KBM-7 (cell line): ENCODE measurements at regions not wholly inside any gene's neighbourhood (a gene's known extent, or its start where the extent isn't known, plus 50 kb on each side); places are given as distances from the start of the nearest gene placed in this dataset.

Experiments used
- DNase-seq: peaks from one replicate; pipeline ENCODE4 v3.0.0-alpha.2; 2015
- in situ Hi-C: fragments of 300-500 bp; cut with MboI; formaldehyde crosslinking; loops from 2 replicates; pipeline ENCODE4 v1.14.3; 2020; ENCODE audit warnings: low sequenced_read_pairs, low pct_unique_long_range_greater_than_20kb, mixed read lengths

DNA sequence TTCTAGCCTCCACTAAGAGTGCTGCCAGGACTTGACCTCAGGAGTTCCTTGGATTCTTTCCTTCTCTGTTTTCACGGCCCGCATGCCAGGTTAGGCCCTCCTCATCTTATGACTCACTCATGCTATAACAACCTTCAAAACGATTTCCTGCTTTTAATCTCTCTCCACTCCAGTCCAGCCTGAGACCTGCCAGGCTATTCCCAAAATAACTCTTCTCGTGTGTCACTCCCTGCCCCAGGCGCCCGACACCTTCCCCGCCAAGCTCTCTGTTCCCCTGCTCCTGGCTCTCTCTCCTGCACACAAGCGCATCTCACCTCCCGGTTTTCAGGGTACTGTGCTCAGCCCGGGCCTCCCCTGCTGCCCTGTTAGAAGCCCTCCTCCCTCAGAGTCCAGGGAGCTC is 64.1 kb upstream of the RPS6KA2 start:
- in situ Hi-C loops: no loop called here
- no peak for DNase-seq

DNA sequence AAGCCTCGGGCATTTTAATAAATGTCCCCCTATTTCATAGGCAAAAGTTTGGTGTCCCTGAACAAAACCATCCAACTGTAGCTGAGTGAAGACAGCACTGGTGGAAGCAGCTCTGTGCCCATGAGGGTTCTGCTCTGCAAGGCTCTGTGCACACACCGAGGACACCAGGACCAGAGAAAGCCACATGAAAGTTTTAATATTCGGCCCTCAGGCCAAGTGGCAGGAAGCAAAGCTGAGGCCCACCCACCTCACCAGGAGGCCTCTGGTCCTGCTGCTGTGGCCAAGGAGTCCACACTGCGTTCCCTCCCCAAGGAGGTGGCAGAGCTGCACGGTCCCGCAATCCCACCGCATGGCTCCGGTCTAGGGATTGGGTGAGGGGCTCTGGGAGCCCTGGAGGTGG is 62.6 kb upstream of the RPS6KA2 start:
- no peak for DNase-seq
- in situ Hi-C loops: no loop called here

DNA sequence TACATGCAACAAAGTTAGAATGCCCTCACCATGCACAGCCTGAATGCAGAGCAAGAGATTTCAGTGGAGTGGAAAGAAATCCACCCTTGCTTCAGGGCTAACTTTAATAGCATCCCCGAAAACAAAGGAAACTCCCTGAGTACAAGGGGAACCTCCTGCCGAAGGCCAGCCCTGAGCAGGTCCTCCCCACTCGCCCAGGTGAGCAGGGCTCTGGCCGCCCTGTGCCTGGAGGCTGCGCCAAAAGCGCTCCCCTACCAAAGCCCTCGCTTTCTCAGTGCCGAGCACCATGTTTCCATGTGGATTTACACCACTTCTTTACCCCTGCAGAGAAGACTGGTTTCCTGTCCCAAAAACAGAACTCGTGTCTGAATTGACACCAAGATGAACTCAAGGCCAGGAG is 61.9 kb upstream of the RPS6KA2 start:
- in situ Hi-C loops: no loop called here
- no peak for DNase-seq

DNA sequence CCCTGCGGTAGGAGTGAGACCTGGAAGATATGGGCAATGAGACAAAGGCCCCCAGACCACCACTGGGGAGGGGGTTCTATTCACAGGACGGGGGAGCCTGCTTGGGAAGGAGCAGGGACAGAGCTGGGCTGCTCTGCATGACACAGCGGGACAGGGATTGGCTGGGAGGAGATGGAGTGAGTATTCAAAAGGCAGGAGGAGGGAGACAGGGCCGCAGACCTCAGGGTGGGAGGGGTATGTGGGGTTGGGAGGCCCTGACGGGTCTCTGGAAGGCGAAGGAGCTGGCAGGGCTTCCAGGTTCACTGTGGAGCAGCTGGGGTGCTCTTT is 60.8 kb upstream of the RPS6KA2 start:
- DNase-seq: no peak
- in situ Hi-C loops: no loop called here

DNA sequence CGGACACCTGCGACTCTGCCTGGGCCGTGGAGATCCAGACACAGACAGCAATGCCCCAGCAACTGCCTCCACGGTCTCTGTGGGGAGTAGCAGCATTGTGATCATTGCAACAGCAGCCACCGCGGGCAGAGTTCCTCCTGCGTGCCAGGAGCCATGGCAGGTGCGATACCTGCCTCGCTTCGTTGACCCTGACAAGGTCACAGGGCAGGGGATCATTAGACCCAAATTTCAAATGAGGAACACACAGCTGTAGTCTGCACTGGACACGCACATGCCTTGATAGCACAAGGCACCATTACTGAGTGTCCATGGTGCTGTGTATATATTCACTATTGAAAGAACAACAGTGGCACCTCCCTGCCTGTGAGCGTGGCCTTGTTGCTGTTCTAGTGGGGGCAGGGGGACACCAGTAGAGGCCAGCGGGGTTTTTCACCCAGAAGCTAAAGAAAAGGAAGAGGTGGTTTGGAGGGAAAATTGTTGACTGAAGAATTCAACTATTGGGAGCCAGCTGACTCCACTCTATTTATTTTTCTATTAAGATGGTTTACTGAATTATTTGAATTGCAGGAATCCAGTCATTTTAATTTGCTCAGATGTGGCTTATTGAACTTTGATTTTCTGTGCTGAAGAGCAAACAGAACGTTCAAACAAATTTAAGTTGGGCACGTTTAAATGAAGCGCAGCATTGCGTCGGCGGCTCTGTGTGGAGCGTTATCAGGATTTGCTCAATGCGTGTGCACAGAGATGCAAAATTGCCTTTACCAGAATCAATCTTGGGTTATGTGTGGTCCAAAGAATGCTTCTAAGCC is 60.2 kb upstream of the RPS6KA2 start:
- in situ Hi-C loops: no loop called here
- DNase-seq: no peak

DNA sequence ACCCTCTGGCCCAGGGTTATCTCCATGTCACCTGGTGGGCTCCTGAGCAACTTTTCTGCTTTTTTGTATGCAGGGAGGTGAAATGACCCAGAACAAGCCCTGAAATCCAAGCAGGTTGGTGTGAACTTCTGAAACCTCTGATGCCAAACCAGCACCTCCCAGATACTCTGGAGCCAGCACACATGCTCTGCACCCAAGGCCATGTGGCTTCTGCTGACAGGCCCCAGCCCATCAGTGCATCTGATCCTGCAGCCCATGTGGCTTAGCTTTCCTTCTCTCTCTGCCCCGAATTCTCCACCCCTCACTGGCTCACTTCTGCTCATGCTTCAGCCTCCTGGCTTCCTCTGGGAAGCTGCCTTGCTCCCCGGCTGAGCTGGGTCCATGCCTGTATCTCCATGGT is 59.3 kb upstream of the RPS6KA2 start:
- no peak for DNase-seq
- in situ Hi-C loops: no loop called here

DNA sequence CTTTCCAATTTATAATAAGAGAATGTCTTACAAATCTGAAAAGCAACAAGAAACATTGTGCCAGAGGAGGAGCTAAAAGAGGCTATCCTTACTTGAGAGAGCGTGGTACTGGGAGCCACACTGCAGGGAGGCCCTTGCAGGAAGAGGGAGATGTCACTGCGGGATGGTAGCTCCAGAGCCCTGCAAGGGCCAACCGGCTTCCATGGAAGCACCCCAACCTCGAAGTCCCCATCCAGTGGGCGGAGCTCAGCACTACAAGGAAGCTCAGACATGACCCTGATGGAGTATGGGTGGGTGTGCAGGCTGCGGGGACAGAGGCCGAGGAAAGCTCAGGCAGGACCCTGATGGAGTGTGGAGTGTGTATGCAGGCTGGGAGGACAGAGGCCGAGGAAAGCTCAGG is 57.8 kb upstream of the RPS6KA2 start:
- in situ Hi-C loops: no loop called here

DNA sequence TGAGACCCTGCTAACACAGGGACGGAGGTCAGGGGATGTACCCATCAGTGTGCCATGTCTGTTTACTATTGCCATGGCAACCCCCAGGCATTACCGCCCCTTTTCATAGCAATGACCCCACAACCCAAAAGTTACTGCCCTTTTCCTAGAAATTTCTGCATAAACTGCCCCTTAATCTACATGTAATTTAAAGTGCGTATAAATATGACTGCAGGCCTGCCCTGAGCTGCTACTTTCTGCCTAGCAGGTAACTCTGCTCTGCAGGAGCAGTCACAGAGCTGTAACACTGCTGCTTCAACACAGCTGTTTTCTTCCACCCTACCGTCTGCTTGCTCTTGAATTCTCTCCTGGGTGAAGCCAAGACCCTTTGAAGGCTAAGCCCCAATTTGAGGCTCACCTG is 57.1 kb upstream of the RPS6KA2 start:
- in situ Hi-C loops: no loop called here
- no peak for DNase-seq

More for the DNA sequence above, 57.8 kb upstream of the RPS6KA2 start:
- no peak for DNase-seq

DNA sequence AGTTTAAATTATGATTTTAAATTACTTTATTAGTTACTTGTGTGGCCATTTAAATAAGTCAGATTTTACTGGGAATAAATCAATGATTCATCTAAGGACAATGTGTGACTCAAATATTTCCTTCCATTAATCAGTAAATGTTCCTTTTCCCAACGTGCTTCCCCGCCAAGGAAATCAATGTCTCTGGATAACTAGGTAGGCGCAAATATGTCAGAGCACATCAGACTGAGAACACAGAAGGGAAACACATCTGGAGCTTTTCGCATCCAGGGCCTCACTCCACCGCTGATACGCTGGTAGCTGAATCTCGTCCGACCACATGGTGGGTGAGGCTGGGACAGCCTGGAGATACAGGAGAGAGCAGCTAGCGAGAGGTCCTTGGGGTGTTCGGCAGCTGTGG is 56.4 kb upstream of the RPS6KA2 start:
- in situ Hi-C loops: no loop called here
- DNase-seq: no peak

DNA sequence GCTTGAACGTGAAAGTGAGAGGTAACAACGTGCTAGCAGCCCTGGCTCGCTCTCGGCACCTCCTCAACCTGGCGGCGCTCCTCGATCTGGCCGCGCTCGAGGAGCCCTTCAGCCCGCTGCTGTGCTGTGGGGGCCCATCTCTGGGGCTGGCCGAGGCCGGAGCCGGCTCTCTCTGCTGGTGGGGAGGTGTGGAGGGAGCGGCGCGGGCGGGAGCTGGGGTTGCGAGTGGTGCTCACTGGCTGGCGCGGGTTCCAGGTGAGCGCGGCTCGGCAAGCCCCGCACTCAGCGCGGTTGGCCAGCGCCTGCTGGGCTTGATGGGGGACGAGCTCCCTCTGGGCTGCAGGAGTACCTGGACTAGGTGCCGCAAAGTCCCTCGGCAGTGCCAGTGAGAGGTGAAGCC is 52.5 kb upstream of the RPS6KA2 start:
- in situ Hi-C loops: no loop called here

DNA sequence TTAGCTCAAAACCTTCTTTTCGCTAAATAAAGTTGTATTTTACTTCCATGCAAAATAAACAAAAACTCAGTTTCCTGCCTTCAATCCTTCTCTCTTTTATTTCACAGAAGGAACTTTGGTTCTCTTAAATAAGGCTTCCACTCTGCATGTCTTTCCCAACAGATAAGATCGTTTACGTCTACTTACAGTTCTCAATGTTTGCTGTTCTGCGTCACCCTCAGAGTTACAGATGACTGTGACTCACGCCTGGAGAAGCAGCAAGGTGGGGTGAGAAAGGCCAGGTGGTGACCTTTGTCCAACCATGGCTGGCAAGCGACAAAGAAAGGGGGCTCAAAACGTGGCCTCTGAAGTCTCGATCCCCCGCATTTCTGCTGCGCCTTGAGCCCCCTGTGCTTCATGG is 51.4 kb upstream of the RPS6KA2 start:
- no peak for DNase-seq
- in situ Hi-C loops: no loop called here

More for the DNA sequence above, 52.5 kb upstream of the RPS6KA2 start:
- no peak for DNase-seq

DNA sequence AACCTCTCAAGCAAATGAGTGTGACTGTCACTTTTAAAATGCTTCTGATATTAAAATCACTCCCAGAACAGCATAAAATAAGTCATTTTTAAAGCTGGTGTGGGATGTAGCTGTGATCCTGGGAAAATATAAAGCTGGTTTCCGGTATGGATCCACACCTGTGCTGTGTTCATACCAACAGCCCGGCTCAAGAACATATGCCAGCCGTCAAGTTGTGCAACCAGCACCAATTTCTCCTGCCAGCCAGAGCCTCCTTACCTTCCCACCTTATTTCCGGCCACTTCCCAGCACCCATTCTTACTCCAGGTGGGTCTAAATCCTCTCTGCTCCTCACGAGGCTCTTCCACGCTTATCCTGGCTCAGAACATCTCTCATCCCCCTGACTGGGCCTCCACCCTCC is 50.9 kb upstream of the RPS6KA2 start:
- DNase-seq: no peak
- in situ Hi-C loops: no loop called here
